Dendritic cell treated with granulocyte-macrophage colony-stimulating factor and Interleukin-4, amounts not matched to agents 40 ng/mL and 50 ng/mL, for 4 days (primary cell): ENCODE measurements at regions not wholly inside any gene's neighbourhood (a gene's known extent, or its start where the extent isn't known, plus 50 kb on each side); places are given as distances from the start of the nearest gene placed in this dataset.

Experiments
- H3K27ac Mint-ChIP-seq: one replicate; pipeline ENCODE4 v1.8.0; 2022; ENCODE audit warnings: mild to moderate bottlenecking, mixed read lengths
- H3K27me3 Mint-ChIP-seq: one replicate; pipeline ENCODE4 v1.8.0; 2022; ENCODE audit warnings: mild to moderate bottlenecking, mixed read lengths
- H3K36me3 Mint-ChIP-seq: one replicate; pipeline ENCODE4 v1.8.0; 2022; ENCODE audit warnings: low read depth, mixed read lengths
- H3K4me1 Mint-ChIP-seq: one replicate; pipeline ENCODE4 v1.8.0; 2022; ENCODE audit warnings: low read depth, mixed read lengths
- H3K4me3 Mint-ChIP-seq: one replicate; pipeline ENCODE4 v1.8.0; 2022; ENCODE audit warnings: mild to moderate bottlenecking, moderate library complexity, mixed read lengths
- H3K9me3 Mint-ChIP-seq: one replicate; pipeline ENCODE4 v1.8.0; 2022; ENCODE audit warnings: mixed read lengths
- intact Hi-C: fragments of 100-400 bp; cut with micrococcal nuclease; formaldehyde crosslinking; loops from one replicate; pipeline ENCODE4 v1.15.0; 2022

DNA sequence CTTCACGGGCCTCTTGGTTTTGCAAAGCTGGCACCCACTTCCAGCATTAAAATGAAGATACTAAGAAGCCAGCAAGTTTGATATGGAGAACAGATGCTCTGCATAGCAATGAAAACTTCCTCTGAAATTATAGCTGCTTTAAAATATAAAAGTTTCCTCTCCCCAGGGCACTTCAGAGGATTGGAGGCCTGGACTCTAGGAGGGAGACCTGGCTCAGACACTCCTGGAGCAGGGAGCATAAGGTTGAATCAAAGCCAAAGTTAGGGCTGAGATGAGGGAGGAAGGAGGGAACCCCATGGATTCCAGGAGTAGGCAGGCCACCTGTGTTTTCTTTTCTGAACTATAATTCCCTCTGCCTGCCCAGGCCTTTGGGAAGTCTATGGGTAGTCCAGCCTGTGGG is 176.0 kb upstream of the RPL38 start:
- Mint-ChIP-seq H3K27ac (no peak overlapping the region), H3K36me3 (no peaks in the 10 kb centered on the region), H3K9me3 (no peaks in the 10 kb centered on the region), H3K4me3 (no peak overlapping the region), H3K27me3 (peaks cover 8% of the 10 kb centered on the region), H3K4me1 (no peaks in the 10 kb centered on the region)
- intact Hi-C loops: no loop called here

- Mint-ChIP-seq H3K27me3 (peaks cover 10% of the 10 kb centered on the region), H3K36me3 (no peaks in the 10 kb centered on the region), H3K4me3 (no peak overlapping the region), H3K9me3 (no peaks in the 10 kb centered on the region), H3K4me1 (no peaks in the 10 kb centered on the region), H3K27ac (no peak overlapping the region)
- intact Hi-C loops: no loop called here
These were observed 174.9 kb upstream of the RPL38 start for GRCh38 chr17:74028354-74029116.

DNA sequence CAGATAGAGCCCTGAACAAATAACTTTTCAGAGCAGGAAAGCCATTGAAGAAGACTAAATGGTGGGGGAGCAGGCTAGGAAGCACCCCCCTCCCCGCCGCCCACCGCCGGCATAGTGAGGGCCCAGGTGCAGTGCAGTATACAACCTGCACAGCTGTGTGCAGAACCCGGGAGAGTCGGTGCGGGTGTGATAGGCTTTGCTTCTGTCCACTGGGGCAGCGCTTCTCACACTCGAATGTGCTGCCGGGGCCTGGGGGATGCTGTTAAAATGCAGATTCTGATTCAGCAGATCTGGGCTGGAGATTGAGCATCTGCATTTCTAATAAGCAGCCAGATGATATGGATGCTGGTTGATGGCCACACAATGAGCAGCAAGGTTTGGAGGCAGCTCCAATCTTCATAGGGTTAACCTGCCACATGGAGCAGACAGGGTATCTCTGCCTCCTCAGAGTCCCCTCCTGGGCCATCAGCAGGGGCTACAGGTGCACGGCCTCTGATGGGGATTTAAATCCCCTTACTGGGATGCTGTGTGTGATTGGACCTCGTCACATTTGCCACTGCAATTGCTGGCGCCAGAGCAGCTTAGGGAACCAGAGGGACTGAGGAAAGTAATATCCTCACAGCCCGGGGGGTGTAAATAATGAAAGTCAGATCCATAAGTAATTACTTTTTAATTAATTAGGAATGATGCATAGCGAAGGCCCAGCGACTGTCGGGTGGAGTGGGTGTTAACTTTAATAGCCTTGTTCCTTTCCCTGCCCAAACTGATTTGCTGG is 172.0 kb upstream of the RPL38 start:
- H3K27me3 Mint-ChIP-seq: peaks cover 10% of the 10 kb centered on the region
- no peaks in the 10 kb centered on the region for H3K4me1 Mint-ChIP-seq
- H3K27ac Mint-ChIP-seq: no peak overlapping the region
- no peaks in the 10 kb centered on the region for H3K9me3 Mint-ChIP-seq
- H3K4me3 Mint-ChIP-seq: no peak overlapping the region
- intact Hi-C loops: no loop called here
- no peaks in the 10 kb centered on the region for H3K36me3 Mint-ChIP-seq

- Mint-ChIP-seq H3K36me3 (no peaks in the 10 kb centered on the region), H3K27ac (no peak overlapping the region), H3K4me3 (no peak overlapping the region), H3K9me3 (no peaks in the 10 kb centered on the region), H3K27me3 (peaks cover 8% of the 10 kb centered on the region), H3K4me1 (no peaks in the 10 kb centered on the region)
- intact Hi-C loops: no loop called here
These were observed 171.3 kb upstream of the RPL38 start for GRCh38 chr17:74032222-74032621.

DNA sequence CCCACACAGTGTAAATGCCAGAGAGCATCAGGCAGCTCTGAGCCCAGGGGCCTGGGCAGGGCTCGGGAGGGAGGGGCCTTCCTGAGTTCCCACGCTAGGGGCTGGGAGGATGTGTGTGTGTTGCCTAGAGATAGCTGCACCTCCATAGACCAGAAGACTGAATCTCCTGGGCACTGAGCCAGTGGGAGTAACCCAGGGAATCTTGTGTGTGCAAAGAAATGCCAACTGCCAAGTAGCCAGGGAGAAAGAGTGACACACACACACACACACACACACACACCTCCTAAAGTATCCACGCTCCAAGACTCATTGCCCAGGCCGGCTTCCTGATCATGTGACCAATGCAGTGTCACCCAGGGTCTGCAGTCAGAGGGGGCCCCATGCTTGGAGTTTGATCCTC is 166.2 kb upstream of the RPL38 start:
- Mint-ChIP-seq H3K4me1 (no peaks in the 10 kb centered on the region), H3K9me3 (no peaks in the 10 kb centered on the region), H3K36me3 (no peaks in the 10 kb centered on the region), H3K27me3 (peaks cover 6% of the 10 kb centered on the region), H3K4me3 (no peak overlapping the region), H3K27ac (no peak overlapping the region)
- intact Hi-C loops: no loop called here

- H3K27me3 Mint-ChIP-seq: peaks cover 1% of the 10 kb centered on the region
- no peak overlapping the region for H3K4me3 Mint-ChIP-seq
- intact Hi-C loops: no loop called here
- H3K27ac Mint-ChIP-seq: no peak overlapping the region
- H3K9me3 Mint-ChIP-seq: no peaks in the 10 kb centered on the region
- H3K4me1 Mint-ChIP-seq: no peaks in the 10 kb centered on the region
- H3K36me3 Mint-ChIP-seq: no peaks in the 10 kb centered on the region
These were observed 163.2 kb upstream of the RPL38 start for GRCh38 chr17:74040291-74040690.

- no peaks in the 10 kb centered on the region for H3K9me3 Mint-ChIP-seq
- H3K36me3 Mint-ChIP-seq: no peaks in the 10 kb centered on the region
- no peak overlapping the region for H3K27ac Mint-ChIP-seq
- no peaks in the 10 kb centered on the region for H3K27me3 Mint-ChIP-seq
- intact Hi-C loops: no loop called here
- no peaks in the 10 kb centered on the region for H3K4me1 Mint-ChIP-seq
- H3K4me3 Mint-ChIP-seq: no peak overlapping the region
These were observed 162.7 kb upstream of the RPL38 start for GRCh38 chr17:74040729-74041128.

DNA sequence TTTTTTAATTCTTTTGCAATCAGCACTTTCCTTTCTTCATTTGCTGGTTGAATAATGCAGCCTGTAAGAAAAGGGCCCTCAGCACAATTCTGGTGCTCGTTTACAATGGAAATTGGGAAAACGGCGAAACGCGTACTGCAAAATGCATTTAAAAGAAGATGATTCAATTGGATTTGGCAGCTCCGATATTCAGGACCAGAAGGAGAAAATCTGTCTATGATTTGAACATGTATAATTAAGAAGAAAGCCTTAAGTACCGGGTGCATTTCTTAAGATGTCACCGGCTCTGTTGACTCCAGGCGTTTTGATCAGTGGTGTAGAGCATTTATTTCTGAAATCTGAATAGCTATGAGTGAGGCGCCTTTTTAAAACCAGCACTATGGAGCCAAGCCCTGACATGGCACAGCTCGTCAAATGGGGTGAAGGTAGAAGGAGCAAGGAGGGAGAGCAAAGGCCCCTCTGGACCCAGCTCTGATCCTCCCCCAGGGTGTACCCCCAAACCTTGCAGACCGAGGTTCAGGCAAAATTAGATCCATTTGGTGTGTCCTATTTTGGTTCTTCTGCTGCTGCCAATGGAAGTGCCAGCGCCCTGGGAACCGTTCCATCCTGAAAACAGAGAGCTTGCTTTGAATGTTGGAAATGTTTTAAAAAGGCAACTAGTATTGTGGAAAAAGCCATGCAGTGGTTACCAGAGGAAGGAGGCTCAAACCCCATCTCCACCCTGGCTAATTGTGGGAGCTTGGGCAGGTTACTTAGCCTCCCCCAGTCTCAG is 161.4 kb upstream of the RPL38 start:
- Mint-ChIP-seq H3K4me1 (no peaks in the 10 kb centered on the region), H3K4me3 (no peak overlapping the region), H3K36me3 (no peaks in the 10 kb centered on the region), H3K27ac (no peak overlapping the region), H3K27me3 (no peaks in the 10 kb centered on the region), H3K9me3 (no peaks in the 10 kb centered on the region)
- intact Hi-C loops: no loop called here

GRCh38 chr17:74042744-74043486 is 160.6 kb upstream of the RPL38 start:
- intact Hi-C loops: no loop called here
- H3K4me1 Mint-ChIP-seq: no peaks in the 10 kb centered on the region
- H3K9me3 Mint-ChIP-seq: no peaks in the 10 kb centered on the region
- H3K27ac Mint-ChIP-seq: no peak overlapping the region
- peaks cover 3% of the 10 kb centered on the region for H3K27me3 Mint-ChIP-seq
- no peak overlapping the region for H3K4me3 Mint-ChIP-seq
- no peaks in the 10 kb centered on the region for H3K36me3 Mint-ChIP-seq

- Mint-ChIP-seq H3K4me1 (no peaks in the 10 kb centered on the region), H3K27ac (no peak overlapping the region), H3K27me3 (peaks cover 6% of the 10 kb centered on the region), H3K9me3 (no peaks in the 10 kb centered on the region), H3K4me3 (no peak overlapping the region), H3K36me3 (no peaks in the 10 kb centered on the region)
- intact Hi-C loops: no loop called here
These were observed 159.5 kb upstream of the RPL38 start for GRCh38 chr17:74043976-74044375.

DNA sequence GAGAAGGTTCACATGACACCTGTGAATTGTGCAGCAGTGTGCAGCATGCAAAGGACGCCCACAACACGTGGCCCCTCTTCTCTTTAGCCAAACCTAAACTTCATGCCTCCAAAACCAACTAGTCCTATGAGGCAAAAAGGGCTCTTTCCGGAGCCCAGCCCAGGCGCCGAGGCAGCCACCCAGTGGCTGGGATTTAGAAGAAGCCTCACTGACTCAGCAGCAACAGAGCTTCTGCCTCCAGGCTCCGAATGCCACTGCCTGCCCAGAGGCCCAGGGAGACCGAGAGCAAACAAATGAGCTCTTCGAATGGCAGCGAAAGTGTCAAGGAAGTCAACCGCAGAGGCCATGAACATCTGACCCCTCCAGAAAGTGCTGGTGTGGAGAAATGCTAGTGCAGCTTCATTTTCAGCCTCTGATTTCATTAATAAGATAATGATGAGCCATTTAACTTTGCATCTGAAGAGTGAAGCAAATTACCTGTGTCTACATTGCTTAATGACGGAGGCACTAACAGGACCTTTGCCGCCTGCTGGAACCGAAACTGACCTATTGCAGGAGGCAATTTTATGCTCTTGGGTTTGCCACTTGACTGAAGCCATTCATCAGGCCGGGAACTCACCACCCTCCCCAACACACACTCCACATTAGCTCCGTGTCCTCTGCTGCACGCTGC is 157.7 kb upstream of the RPL38 start:
- H3K4me1 Mint-ChIP-seq: no peaks in the 10 kb centered on the region

DNA sequence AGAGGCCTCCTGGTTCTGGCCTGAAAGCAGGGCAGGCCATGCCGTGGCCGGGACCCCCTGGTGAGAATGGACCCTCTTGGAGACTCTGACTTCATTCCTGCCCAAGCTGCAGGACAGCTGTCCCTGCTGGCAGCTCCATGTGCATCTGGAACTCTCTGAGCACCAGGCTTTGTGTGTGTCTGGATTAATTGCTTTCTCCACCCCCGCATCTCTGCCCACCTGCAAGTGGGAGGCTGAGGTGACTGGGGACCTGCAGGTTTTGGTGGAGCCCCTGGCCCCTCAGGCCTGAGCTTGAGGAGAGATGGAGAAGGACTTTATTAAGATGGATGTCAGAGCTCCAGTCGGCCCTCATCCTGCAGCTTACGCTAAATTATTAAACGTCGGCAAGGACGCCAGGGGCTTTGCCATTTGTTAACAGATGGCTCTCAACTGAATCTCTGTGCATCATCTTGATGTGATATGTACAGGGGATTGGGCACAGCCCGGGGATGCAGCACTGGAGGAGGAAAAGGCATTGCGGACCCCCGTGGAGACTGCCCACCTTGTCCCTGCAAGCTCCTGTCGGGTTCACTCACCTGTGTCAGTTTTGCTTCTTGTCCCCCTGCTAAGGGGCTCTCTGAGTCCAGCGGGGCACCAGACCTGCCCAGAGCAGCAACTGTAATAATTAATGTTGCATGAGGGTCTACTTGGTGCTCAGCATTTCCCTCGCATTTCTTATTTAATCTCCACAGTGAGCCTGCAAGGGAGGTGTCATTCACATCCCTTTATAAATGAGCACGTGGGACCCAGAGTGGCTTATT is 154.1 kb upstream of the RPL38 start:
- no peak overlapping the region for H3K4me3 Mint-ChIP-seq
- no peak overlapping the region for H3K27ac Mint-ChIP-seq
- peaks cover 27% of the 10 kb centered on the region for H3K27me3 Mint-ChIP-seq
- H3K4me1 Mint-ChIP-seq: no peaks in the 10 kb centered on the region
- H3K36me3 Mint-ChIP-seq: no peaks in the 10 kb centered on the region
- intact Hi-C loops: no loop called here
- no peaks in the 10 kb centered on the region for H3K9me3 Mint-ChIP-seq

More for the DNA sequence above, 157.7 kb upstream of the RPL38 start:
- intact Hi-C loops: no loop called here
- Mint-ChIP-seq H3K27me3 (peaks cover 6% of the 10 kb centered on the region), H3K4me3 (no peak overlapping the region), H3K27ac (no peak overlapping the region), H3K36me3 (no peaks in the 10 kb centered on the region), H3K9me3 (no peaks in the 10 kb centered on the region)
